GM12873 (cell line): ENCODE measurements at regions not wholly inside any gene's neighbourhood (a gene's known extent, or its start where the extent isn't known, plus 50 kb on each side); places are given as distances from the start of the nearest gene placed in this dataset.

ENCODE experiments used
- TF ChIP-seq, protein P1 (sequence below): IDR thresholded peaks from 2 replicates; pipeline ENCODE4 v1.5.1; 2012; ENCODE audit warnings: low read depth, mild to moderate bottlenecking, moderate library complexity, low read length, control low read depth; ENCODE audit not compliant: insufficient read depth; ENCODE audit errors: missing control alignments

DNA sequence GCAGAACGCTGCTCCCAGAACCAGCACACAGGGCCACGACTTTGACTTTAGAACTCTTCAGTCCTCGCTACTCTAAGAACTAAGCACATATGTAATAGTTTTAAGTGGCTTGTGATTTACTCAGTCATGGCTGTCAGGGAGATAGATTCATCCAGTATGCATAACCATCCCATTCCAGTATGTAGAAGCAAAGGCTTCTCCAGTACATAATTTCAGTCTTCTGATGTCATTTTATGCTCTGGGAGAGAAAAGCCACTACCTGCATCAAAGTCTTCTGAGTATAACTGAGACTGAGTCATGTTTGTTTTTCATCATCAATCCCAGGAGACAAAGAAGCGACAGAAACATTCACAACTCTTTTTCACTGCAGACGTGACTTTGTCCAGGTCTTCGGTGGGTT lies 885.7 kb downstream of the PLA2G4A start:
- TF ChIP-seq, protein P1, sequence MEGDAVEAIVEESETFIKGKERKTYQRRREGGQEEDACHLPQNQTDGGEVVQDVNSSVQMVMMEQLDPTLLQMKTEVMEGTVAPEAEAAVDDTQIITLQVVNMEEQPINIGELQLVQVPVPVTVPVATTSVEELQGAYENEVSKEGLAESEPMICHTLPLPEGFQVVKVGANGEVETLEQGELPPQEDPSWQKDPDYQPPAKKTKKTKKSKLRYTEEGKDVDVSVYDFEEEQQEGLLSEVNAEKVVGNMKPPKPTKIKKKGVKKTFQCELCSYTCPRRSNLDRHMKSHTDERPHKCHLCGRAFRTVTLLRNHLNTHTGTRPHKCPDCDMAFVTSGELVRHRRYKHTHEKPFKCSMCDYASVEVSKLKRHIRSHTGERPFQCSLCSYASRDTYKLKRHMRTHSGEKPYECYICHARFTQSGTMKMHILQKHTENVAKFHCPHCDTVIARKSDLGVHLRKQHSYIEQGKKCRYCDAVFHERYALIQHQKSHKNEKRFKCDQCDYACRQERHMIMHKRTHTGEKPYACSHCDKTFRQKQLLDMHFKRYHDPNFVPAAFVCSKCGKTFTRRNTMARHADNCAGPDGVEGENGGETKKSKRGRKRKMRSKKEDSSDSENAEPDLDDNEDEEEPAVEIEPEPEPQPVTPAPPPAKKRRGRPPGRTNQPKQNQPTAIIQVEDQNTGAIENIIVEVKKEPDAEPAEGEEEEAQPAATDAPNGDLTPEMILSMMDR = no peak

DNA sequence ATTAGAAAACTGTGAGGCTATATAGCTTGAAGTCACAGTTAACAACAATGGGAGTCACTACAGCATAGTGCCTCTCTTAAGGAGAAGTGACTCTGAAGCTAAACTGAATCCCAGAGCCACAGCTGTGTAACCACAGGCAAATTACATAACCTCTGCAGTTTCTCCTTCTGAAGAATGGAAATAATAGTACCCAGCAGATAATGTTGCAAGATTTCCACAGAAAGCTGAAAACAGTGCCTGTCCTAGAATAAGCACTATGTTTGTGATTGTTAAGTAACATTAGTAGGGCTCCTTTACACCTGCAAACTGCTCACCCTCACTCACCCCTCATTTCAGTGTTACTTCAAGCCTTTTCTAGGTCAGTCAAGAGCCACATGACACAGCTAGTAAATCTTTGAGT lies 886.7 kb downstream of the PLA2G4A start:
- TF ChIP-seq, protein P1 = no peak

DNA sequence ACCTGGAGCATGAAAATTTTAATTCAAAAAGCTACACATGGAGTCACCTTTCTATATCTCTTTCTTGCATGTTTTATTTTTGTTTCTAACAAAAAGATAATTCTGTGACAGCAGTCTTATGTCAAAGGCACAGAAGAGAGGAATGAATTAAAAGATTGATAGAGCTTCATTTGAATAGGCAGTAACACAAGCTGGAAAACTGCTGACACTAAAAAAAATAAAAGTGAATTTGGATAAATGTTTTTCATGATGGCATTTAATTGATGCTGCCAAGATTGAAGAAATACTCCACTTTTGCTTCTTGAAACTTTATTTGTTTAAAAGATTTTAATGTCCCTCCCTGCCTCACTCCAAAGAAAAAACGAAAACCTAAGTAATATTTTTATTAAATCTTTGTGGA lies 887.4 kb downstream of the PLA2G4A start:
- TF ChIP-seq, protein P1 = no peak

DNA sequence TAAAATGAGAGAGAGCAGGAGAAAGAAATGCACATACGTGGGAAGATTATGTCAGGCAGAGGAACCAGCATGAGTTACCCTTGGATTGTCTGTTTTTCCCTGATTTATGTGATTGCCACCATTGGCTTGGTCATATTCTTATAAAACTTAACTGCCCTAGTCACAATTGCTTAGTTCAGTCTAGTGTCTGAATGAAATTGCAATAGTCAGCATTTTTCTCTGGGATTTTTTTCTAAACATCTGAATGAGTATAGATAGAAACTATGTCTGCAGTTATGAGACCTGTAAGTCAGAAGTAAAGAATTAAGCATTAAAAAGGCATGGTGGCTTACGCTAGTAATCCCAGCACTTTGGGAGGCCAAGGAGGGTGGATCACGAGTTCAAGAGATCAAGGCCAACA lies 889.8 kb downstream of the PLA2G4A start:
- TF ChIP-seq, protein P1 = no peak

DNA sequence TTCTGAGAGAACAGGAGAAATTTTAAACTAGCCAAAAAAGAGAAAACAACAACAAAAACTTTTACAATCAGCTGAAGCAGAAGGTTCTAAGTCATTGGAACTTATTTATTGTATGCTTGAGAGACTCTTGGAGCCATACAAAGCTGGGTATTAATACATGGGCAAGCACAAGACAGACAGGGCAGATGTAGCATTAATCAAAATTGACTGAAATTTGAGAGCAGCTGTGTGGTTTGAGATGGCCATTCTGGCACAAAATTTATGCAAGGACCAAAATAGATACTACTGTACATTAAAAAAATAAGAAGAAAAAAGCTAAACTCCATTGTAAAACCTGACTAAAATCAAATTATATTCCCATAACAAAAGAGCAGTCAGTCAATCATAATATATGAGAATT lies 892.5 kb downstream of the PLA2G4A start:
- TF ChIP-seq, protein P1 = no peak

DNA sequence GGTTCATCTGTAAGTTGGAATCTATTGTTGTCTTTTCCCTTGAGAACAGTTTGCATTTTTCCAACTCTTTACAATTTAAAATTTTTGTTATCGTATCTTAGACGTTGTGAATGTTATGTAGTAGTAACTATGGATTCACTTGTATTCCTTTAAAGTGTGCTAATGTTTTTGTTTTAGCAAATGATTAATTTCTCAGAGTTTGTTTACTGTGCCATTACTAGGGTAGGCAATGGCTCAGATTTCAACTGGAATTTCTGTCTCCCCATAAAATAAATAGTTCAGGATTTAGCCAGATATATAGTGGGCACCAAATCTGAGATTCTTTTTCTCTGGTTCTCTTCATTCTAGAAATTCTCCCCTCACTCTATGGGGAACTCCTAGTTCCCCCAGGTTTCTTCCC lies 896.5 kb downstream of the PLA2G4A start:
- TF ChIP-seq, protein P1 = no peak

DNA sequence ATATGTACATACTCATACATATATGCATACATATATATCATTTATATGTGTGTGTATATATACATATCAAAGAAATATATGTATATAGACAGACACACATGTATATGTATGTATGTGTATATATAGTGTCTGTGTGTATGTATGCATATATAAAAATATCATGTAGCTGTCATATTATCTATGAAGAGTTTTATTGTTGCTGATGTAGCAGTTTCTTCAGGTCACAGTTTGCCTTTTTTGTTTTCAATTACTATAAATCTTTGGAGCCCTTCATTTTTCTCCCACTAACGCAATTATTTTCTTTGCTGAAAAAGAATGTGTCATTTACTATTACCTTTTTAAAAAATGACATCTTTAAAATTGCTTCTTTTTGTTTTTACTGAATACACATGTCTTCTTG lies 904.5 kb downstream of the PLA2G4A start:
- TF ChIP-seq, protein P1 = no peak
